GM12801 (cell line): ENCODE measurements at regions not wholly inside any gene's neighbourhood (a gene's known extent, or its start where the extent isn't known, plus 50 kb on each side); places are given as distances from the start of the nearest gene placed in this dataset.

ENCODE experiments used
- CTCF ChIP-seq: IDR thresholded peaks from one replicate; pipeline ENCODE4 v1.5.1; 2011; ENCODE audit warnings: control low read depth; ENCODE audit not compliant: insufficient read length; ENCODE audit errors: extremely low read depth

GRCh38 chr14:44639781-44640385 lies 132.8 kb upstream of the FSCB start:
- no peak for TF ChIP-seq CTCF

- no peak for TF ChIP-seq CTCF
Observed at GRCh38 chr14:44634692-44635091, 127.6 kb upstream of the FSCB start.

- TF ChIP-seq CTCF: no peak
Observed at GRCh38 chr14:44626423-44626822, 119.3 kb upstream of the FSCB start.

- no peak for TF ChIP-seq CTCF
Observed at GRCh38 chr14:44625098-44625497, 118.0 kb upstream of the FSCB start.

GRCh38 chr14:44620121-44621019 lies 113.3 kb upstream of the FSCB start:
- no peak for TF ChIP-seq CTCF

- no peak for TF ChIP-seq CTCF
Observed at GRCh38 chr14:44616204-44616603, 109.1 kb upstream of the FSCB start.

- no peak for TF ChIP-seq CTCF
Observed at GRCh38 chr14:44613061-44613712, 106.1 kb upstream of the FSCB start.
